ENCODE measurements at regions not wholly inside any gene's neighbourhood (a gene's known extent, or its start where the extent isn't known, plus 50 kb on each side); places are given as distances from the start of the nearest gene placed in this dataset.
"Not testable (repeated sequence)": the region's sequence is repeated elsewhere in the genome, so short reads cannot be mapped to it uniquely, and the experiment has no call there.

GRCh38 chr18:76643199-76643598 is 148.2 kb upstream of the ZNF516 start:
- DNase-seq (ENCODE audit: low read depth) = no peak

DNA sequence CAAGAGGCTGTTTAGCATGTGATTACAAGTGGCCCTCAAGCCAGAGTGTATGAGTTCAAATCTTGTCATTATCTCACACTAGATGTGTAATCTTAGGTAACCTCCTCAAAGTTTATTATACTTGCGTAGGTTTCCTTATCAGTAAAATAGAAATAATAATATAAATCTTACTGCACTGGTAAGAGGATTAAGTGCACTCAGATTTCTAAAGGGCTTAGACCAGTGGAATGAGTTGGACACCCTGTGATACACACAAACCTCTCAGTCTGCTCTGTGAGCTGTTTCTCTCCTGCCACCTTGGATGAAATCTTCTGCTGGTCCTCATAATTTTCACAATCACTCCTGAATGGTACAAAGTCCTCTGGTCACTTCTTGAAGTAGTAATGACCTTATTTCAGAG is 145.4 kb upstream of the ZNF516 start:
- no peak for DNase-seq (ENCODE audit: low read depth)

DNA sequence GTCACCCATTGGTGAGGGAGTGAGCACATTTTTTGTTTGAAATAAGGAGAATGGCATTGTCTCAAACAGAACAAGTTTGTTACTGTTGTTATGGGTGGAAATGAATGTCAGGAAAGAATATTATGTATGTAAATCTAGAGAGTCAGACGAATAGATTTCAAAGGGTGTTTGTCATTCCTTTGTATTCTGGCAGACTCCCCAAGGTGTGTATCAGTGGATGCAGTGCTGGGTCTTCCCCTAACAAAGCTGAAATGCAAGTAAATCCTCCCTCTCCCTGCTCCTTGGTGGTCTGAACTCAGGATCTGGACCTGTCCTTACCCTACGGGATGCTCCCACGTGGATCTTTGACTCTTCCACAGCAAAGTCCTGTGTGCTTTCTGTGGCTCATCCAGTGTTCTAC is 139.5 kb upstream of the ZNF516 start:
- DNase-seq (ENCODE audit: low read depth) = no peak

DNA sequence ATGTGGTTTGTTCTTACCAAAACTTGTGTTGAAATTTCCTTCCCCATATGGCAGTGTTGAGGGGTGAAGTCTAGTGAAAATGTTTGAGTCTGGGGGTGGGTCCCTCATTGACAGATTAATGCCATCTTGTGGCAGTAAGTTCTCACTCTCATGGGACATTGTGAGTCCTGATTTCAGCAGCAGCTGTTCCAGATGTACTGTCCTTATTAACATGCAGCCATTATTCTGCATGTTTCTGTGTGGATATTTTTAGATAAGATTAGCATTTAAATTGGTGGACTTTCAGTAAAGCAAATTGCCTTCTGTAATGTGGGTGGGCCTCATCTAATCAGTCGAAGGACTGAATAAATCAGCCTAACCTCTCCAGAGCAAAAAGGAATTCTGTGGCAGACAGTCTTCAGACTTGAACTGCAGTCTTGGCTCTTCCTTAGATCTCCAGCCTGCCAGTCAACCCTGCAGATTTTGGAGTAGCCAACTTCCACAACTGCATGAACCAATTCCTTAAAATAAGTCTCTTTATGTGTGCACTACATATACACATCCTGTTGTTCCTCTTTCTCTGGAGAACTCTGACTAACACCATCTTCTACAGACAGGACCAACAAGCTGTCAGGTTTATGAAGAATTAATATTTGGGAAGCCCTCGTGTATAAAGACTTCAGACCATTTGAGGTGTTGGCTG is 138.7 kb upstream of the ZNF516 start:
- DNase-seq (ENCODE audit: low read depth) = no peak

DNA sequence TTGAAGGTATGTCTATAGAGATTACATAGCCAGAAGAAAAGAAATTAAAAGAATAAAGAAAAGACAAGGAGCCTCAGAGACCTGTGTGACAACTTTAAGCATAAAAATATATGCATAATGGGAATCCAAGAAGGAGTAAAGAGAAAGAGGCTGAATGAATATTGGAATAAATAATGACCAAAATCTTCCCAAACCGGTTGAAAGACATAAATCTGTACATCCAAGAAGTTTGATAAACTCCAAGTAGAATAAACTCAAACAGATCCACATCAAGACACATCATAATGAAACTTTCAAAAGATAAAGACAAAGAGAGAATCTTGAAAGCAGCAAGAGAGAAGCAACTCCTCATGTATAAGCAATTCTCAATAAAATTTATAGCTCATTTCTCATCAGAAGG is 132.4 kb upstream of the ZNF516 start:
- no peak for DNase-seq (ENCODE audit: low read depth)

- no peak for DNase-seq (ENCODE audit: low read depth)
Observed at GRCh38 chr18:76626991-76627390, 131.9 kb upstream of the ZNF516 start.

DNA sequence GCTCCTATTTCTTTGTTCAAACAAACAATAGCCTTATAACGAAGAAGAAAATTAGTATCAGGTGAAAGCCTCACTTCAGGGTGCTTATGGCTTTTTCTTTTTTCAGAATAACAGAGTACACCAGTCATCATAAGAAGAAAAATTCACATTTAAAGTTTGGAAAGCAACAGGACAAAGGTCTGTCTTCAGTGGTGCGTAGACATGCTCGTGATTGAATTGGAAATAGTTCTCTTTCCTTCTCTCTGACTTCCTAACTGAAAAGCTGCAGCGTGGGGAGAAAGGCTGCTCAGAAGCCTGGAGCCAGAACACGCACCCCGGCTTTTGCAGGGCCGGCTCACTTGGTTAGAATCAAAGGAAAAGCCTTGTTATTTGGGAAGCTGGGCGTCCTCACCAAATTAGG is 127.6 kb upstream of the ZNF516 start:
- no peak for DNase-seq (ENCODE audit: low read depth)

- peak; percentile 22 for DNase-seq (ENCODE audit: low read depth)
Observed at GRCh38 chr18:76621782-76622495, 126.9 kb upstream of the ZNF516 start.

DNA sequence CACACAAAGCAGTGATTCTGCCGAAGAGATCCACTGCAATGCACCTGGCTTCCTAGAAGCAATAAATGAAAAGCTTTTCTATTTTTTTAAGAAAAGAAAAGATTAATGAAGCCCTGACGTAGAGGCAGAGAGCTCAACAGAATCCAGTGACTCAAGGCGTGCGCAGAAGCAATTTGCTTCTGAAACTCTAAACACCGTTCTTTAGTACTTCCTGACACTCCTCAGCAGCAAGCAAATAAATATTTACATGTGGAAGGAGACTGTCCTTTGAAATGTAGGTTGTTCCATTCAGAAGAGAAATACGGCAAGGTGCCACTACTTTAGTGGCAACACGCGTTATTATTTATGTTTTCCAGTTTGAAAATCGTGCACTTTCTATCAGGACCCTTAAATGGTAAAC is 126.2 kb upstream of the ZNF516 start:
- no peak for DNase-seq (ENCODE audit: low read depth)

DNA sequence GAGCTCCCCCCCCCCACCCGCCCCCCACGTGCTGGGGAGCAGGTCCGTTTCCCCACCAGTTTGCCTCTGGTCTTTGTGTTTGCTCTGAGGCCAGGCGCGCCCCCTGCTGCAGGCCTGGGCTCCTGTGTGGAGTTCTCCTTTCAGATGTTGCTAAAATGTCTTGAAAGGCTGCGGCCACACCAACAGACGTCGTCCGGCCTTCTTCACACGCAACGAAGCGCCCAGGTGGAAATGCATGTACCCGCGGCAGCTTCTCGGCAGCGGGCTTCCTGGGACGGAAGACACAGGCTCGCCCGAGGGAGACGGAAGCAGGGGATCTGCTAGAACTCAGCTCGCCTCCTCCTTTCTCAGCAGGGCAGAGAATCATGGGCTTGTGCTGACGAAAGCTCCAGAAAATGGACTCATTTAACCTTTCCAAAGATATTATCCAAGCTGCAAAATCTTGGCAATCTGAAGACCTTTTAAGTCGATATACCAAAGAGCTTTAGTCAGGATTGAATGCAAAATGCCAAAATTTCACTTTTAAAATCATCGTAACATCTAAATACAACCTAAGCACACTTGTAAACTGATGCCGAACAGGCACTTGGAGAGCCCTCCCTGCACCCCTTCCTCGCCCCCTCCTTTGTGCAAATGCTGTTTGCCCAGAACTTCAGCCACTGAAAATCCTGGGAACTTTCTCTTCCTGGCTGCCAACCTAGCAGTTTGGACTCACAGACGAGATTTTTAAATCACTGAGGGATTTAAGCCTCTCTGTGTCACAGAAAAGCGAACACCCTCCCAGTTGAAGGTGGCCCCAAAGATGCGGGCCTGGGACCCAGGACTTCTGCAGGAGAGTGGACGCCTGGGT is 125.5 kb upstream of the ZNF516 start:
- DNase-seq (ENCODE audit: low read depth) = peak; percentile 75

DNA sequence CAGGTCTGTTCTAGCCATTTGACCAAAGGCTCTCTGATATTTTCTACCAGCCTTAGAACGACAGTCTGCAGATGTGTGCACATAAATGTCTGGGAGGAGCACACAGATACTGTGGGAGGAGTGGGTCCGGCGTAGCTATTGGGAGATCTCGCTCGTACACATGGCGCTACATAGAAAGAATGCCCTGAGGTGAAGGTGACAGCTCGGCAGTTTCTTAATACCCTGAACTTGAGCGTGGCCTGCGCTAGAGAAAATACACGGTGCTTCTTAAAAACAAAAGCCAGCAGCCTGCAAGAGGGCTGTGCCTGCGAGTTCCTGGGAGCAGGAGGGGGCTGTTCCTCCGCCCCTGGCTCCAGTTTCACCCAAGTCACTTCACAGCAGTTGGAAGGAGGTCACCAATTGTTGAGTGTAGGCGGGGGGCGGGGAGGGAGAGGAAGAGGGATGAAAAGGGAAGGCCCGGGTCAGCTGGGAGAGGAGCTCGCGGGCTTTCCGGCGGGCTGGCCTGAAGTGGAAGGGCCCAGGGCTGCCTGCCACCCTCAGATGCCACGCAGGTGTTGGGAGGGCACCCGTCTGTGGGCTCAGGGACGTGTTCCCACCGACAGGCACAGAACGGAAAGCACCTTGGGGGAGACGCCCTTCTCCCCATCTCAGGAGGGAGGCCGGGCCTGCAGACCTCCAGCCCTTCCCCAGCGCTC is 124.7 kb upstream of the ZNF516 start:
- DNase-seq (ENCODE audit: low read depth) = peak; percentile 43

GRCh38 chr18:76619261-76619620 is 124.2 kb upstream of the ZNF516 start:
- DNase-seq (ENCODE audit: low read depth) = peak; percentile 26

GRCh38 chr18:76618721-76619120 is 123.7 kb upstream of the ZNF516 start:
- no peak for DNase-seq (ENCODE audit: low read depth)

- DNase-seq (ENCODE audit: low read depth) = no peak
Observed at GRCh38 chr18:76616373-76616772, 121.3 kb upstream of the ZNF516 start.

GRCh38 chr18:76615065-76615733 is 120.2 kb upstream of the ZNF516 start:
- no peak for DNase-seq (ENCODE audit: low read depth)

DNA sequence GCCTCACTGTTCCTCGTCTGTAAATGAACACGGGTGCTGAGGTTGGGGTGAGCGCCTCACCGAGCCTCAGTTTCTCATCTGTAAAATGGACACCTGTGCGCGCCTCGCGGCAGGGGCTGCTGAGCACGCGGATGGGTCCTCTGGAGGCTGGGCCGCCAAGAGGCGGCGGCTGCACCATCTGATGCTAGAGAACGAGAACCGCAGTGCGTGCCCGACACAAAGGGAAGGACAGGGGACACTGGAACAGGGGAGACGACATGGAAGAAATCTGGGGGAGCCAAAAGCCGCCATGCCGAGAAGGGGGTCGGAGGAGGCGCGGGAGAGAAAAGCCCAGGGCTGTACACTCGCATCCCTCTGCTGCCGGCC is 118.7 kb upstream of the ZNF516 start:
- no peak for DNase-seq (ENCODE audit: low read depth)

DNA sequence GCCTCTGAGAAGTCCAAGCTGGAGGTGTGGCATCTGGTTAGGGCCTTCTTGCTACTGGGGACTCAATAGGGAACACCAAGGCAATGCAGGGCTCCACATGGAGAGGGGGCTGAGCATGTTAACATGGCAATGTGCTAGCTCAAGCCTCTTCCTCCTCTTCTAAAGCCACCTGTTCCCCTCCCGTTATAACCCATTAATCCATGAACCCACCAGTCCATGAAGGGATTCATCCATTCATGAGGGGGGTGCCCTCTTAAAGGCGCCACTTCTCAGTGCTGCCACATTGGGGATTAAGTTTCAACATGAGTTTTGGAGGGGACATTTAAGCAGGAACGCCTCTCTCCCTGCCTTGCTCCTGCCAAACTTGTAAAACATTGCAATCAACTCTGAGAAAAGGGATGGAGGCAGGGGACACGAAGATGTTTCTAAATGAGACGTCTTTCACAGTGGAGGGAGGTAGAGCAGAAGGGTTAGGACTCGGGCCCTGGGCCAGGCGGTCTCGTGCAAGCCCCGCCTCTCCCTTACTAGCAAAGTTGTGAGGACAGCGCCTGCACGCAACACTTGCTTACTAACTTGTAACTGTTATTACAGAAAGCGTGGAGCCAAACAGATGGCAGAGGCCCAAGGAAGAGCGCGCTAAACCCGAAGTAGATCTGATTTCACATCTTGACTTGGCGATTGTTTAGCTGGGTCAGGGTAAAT is 118.2 kb upstream of the ZNF516 start:
- no peak for DNase-seq (ENCODE audit: low read depth)

GRCh38 chr18:76611750-76612045 is 116.7 kb upstream of the ZNF516 start:
- DNase-seq (ENCODE audit: low read depth) = not testable (repeated sequence)

GRCh38 chr18:76610933-76611749 is 116.1 kb upstream of the ZNF516 start:
- no peak for DNase-seq (ENCODE audit: low read depth)

DNA sequence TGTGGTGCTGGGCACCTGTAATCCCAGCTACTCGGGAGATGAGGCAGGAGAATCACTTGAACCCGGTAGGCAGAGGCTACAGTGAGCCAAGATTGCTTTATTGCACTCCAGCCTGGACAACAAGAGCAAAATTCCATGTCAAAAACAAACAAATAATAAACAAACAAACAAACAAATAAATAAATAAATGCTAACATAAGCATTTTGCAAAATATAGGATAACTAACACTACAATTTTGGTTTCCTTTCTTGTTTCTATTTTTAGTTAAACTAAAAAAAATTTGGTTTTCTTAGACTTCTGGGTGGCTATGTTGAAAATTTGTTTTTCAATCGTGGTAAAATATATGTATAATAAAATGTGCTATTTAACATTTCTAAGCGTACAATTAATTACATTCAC is 115.0 kb upstream of the ZNF516 start:
- DNase-seq (ENCODE audit: low read depth) = no peak
